Astrocyte (in vitro differentiated cells and primary cell): ENCODE measurements at regions not wholly inside any gene's neighbourhood (a gene's known extent, or its start where the extent isn't known, plus 50 kb on each side); places are given as distances from the start of the nearest gene placed in this dataset.

Experiments
- DNase-seq: peaks from one replicate; pipeline ENCODE4 v3.0.0-alpha.2; 2010; ENCODE audit warnings: low read depth
- FAIRE-seq: peaks from 2 replicates; lab custom pipeline; 2011; peaks lifted over from hg19 to GRCh38; lab: Jason Lieb, UNC
- H2AFZ ChIP-seq: 2 replicates; pipeline ENCODE4 v1.6.0; 2012; ENCODE audit warnings: low read depth, low read length, inconsistent platforms
- H3K27ac ChIP-seq: 2 replicates; pipeline ENCODE4 v1.5.1; 2011; ENCODE audit warnings: low read depth, low read length, inconsistent platforms
- H3K27me3 ChIP-seq: 2 replicates; pipeline ENCODE4 v1.6.0; 2011; ENCODE audit warnings: low read length, inconsistent platforms; ENCODE audit not compliant: insufficient read depth
- H3K36me3 ChIP-seq: 2 replicates; pipeline ENCODE4 v1.5.1; 2011; ENCODE audit warnings: low read length, inconsistent platforms; ENCODE audit not compliant: insufficient read depth
- H3K4me1 ChIP-seq: 2 replicates; pipeline ENCODE4 v1.5.1; 2011; ENCODE audit warnings: low read length, inconsistent platforms; ENCODE audit not compliant: insufficient read depth
- H3K4me2 ChIP-seq: 2 replicates; pipeline ENCODE4 v1.6.0; 2012; ENCODE audit warnings: low read length, inconsistent platforms
- H3K4me3 ChIP-seq: 2 replicates; pipeline ENCODE4 v1.5.1; 2011; ENCODE audit warnings: low read depth, mild to moderate bottlenecking, low read length, inconsistent platforms; ENCODE audit not compliant: insufficient read depth
- H3K79me2 ChIP-seq: 2 replicates; pipeline ENCODE4 v1.6.0; 2012; ENCODE audit warnings: mild to moderate bottlenecking, low read length, inconsistent platforms; ENCODE audit not compliant: insufficient read depth
- H3K9ac ChIP-seq: 2 replicates; pipeline ENCODE4 v1.6.0; 2012; ENCODE audit warnings: mild to moderate bottlenecking, low read length, inconsistent platforms
- H3K9me3 ChIP-seq: 2 replicates; pipeline ENCODE4 v1.5.1; 2012; ENCODE audit warnings: low read depth, mild to moderate bottlenecking, low read length, inconsistent platforms; ENCODE audit not compliant: insufficient read depth
- H4K20me1 ChIP-seq: 2 replicates; pipeline ENCODE4 v1.6.0; 2012; ENCODE audit warnings: low read length, inconsistent platforms; ENCODE audit not compliant: insufficient read depth
- H3K27ac Mint-ChIP-seq: one replicate; pipeline ENCODE4 v1.8.0; 2021; ENCODE audit warnings: mild to moderate bottlenecking, mixed read lengths; ENCODE audit not compliant: unreplicated experiment
- H3K27me3 Mint-ChIP-seq: one replicate; pipeline ENCODE4 v1.8.0; 2021; ENCODE audit warnings: low read depth, mixed read lengths; ENCODE audit not compliant: unreplicated experiment
- H3K36me3 Mint-ChIP-seq: one replicate; pipeline ENCODE4 v1.8.0; 2021; ENCODE audit warnings: low read depth, mixed read lengths; ENCODE audit not compliant: unreplicated experiment
- H3K4me1 Mint-ChIP-seq: one replicate; pipeline ENCODE4 v1.8.0; 2021; ENCODE audit warnings: low read depth, mixed read lengths; ENCODE audit not compliant: unreplicated experiment
- H3K4me3 Mint-ChIP-seq: one replicate; pipeline ENCODE4 v1.8.0; 2021; ENCODE audit warnings: mild to moderate bottlenecking, moderate library complexity, mixed read lengths; ENCODE audit not compliant: unreplicated experiment
- H3K9me3 Mint-ChIP-seq: one replicate; pipeline ENCODE4 v1.8.0; 2021; ENCODE audit warnings: mild to moderate bottlenecking, mixed read lengths; ENCODE audit not compliant: unreplicated experiment
- EZH2 ChIP-seq: IDR thresholded peaks from 2 replicates; pipeline ENCODE4 v1.6.1; 2012; ENCODE audit warnings: mild to moderate bottlenecking, low read length, inconsistent platforms; ENCODE audit not compliant: insufficient read depth
- TF ChIP-seq, protein P1 (sequence below): IDR thresholded peaks from 2 replicates; pipeline ENCODE4 v1.5.1; 2011; ENCODE audit warnings: low read depth, mild to moderate bottlenecking, inconsistent platforms, low read length, moderate library complexity; ENCODE audit not compliant: insufficient read depth

DNA sequence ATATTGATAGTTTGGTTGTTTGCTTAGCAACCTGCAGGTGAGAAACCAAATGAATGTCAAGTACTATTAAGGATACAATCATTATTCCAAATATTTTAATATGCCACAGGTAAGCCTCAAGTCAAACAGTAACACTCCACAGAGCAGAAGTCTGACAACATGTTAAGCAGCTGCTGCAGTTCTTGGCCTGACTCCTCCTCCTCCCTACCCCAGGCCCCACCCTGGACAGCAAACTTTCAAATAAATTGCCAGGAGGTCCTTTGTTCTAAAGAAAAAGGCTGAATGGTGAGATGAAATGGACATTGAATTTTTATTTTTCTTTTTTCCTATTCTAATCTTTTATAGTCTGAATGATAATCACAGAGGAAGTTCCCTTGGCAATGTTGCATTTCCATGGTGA is 260.0 kb upstream of the POU2AF2 start:
- no peak overlapping the region for H3K9ac ChIP-seq
- H3K79me2 ChIP-seq = no peaks in the 10 kb centered on the region
- Mint-ChIP-seq H3K27ac (no peak overlapping the region), H3K27me3 (peaks cover 2% of the 10 kb centered on the region), H3K9me3 (no peaks in the 10 kb centered on the region), H3K4me3 (no peak overlapping the region), H3K36me3 (no peaks in the 10 kb centered on the region), H3K4me1 (peaks cover 8% of the 10 kb centered on the region)
- FAIRE-seq (no peak), DNase-seq (no peak)
- H4K20me1 ChIP-seq = no peaks in the 10 kb centered on the region
- H3K4me3 ChIP-seq = no peak overlapping the region
- peaks cover 4% of the 10 kb centered on the region for H3K4me1 ChIP-seq
- H3K36me3 ChIP-seq = no peaks in the 10 kb centered on the region
- no peak for TF ChIP-seq EZH2
- TF ChIP-seq, protein P1, sequence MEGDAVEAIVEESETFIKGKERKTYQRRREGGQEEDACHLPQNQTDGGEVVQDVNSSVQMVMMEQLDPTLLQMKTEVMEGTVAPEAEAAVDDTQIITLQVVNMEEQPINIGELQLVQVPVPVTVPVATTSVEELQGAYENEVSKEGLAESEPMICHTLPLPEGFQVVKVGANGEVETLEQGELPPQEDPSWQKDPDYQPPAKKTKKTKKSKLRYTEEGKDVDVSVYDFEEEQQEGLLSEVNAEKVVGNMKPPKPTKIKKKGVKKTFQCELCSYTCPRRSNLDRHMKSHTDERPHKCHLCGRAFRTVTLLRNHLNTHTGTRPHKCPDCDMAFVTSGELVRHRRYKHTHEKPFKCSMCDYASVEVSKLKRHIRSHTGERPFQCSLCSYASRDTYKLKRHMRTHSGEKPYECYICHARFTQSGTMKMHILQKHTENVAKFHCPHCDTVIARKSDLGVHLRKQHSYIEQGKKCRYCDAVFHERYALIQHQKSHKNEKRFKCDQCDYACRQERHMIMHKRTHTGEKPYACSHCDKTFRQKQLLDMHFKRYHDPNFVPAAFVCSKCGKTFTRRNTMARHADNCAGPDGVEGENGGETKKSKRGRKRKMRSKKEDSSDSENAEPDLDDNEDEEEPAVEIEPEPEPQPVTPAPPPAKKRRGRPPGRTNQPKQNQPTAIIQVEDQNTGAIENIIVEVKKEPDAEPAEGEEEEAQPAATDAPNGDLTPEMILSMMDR = no peak
- H3K4me2 ChIP-seq = no peak overlapping the region
- H3K27ac ChIP-seq = no peak overlapping the region
- no peaks in the 10 kb centered on the region for H3K9me3 ChIP-seq
- H3K27me3 ChIP-seq = no peaks in the 10 kb centered on the region
- H2AFZ ChIP-seq = no peak overlapping the region

DNA sequence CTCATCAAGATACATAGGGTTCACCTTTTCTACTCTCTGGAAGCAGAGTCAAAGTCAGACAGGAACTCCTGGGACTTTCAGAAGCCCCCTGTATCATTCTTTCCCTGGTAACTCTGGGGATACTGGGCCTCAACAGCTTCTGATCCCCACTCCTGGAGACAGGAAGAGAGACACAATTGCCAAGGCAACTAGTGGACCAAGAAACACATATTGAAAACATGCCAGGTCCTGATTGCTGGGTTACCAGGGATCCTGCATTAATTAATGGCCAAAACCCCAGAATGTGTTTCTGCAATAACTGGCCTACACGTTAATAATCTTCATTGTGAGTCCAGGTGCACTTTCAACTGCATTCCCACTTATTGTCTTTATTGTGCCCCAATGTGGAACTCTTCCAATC is 260.8 kb upstream of the POU2AF2 start:
- H3K27me3 Mint-ChIP-seq = peaks cover 2% of the 10 kb centered on the region
- Histone ChIP-seq H4K20me1 (no peaks in the 10 kb centered on the region), H3K27me3 (no peaks in the 10 kb centered on the region), H3K27ac (no peak overlapping the region), H3K9ac (no peak overlapping the region), H3K79me2 (no peaks in the 10 kb centered on the region), H3K4me2 (no peak overlapping the region), H3K9me3 (no peaks in the 10 kb centered on the region), H2AFZ (no peak overlapping the region), H3K4me3 (no peak overlapping the region), H3K4me1 (peaks cover 6% of the 10 kb centered on the region), H3K36me3 (no peaks in the 10 kb centered on the region)
- H3K36me3 Mint-ChIP-seq = no peaks in the 10 kb centered on the region
- H3K9me3 Mint-ChIP-seq = no peaks in the 10 kb centered on the region
- TF ChIP-seq, protein P1 = no peak
- no peak for TF ChIP-seq EZH2
- FAIRE-seq = no peak
- DNase-seq = no peak
- H3K27ac Mint-ChIP-seq = no peak overlapping the region
- peaks cover 11% of the 10 kb centered on the region for H3K4me1 Mint-ChIP-seq
- H3K4me3 Mint-ChIP-seq = no peak overlapping the region

DNA sequence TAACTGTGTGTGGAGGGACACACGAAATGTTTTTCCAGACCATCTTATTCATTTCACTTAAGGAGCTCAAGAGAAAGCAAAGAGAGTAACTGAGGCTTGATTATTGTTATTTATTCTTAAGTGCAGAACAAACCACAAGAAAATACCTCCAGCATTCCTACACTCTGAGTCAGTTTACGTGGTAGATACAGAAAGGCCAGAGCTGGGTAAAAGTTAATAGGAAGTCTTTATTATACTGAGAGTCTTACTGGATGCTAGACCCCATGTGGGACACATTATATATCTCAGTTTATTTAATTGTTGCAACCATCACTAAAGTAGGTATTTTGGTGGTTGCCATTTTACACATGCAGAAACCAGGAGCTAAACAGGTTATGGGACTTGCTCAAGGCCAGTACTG is 261.4 kb upstream of the POU2AF2 start:
- H3K9me3 Mint-ChIP-seq = no peaks in the 10 kb centered on the region
- no peak for FAIRE-seq

More for the DNA sequence above, 261.4 kb upstream of the POU2AF2 start:
- TF ChIP-seq EZH2 = no peak
- TF ChIP-seq, protein P1 = no peak
- Histone ChIP-seq H2AFZ (no peak overlapping the region), H3K36me3 (no peaks in the 10 kb centered on the region), H3K4me1 (peaks cover 11% of the 10 kb centered on the region), H3K27ac (no peak overlapping the region), H3K9me3 (no peaks in the 10 kb centered on the region), H3K4me2 (peak overlapping the region; percentile 28), H4K20me1 (no peaks in the 10 kb centered on the region), H3K4me3 (no peak overlapping the region), H3K79me2 (no peaks in the 10 kb centered on the region), H3K27me3 (no peaks in the 10 kb centered on the region), H3K9ac (no peak overlapping the region)
- Mint-ChIP-seq H3K4me1 (peaks cover 16% of the 10 kb centered on the region), H3K4me3 (no peak overlapping the region), H3K36me3 (no peaks in the 10 kb centered on the region), H3K27me3 (no peaks in the 10 kb centered on the region), H3K27ac (no peak overlapping the region)
- DNase-seq = peak; percentile 86
